Kidney epithelial cell (primary cell): ENCODE measurements at regions not wholly inside any gene's neighbourhood (a gene's known extent, or its start where the extent isn't known, plus 50 kb on each side); places are given as distances from the start of the nearest gene placed in this dataset.
"Not testable (repeated sequence)": the region's sequence is repeated elsewhere in the genome, so short reads cannot be mapped to it uniquely, and the experiment has no call there.

Experiments used
- DNase-seq: peaks from one replicate; pipeline ENCODE4 v3.0.0-alpha.2; 2010; ENCODE audit warnings: low read depth
- H3K27me3 ChIP-seq: 2 replicates; pipeline ENCODE4 v1.6.0; 2011; ENCODE audit warnings: low read length; ENCODE audit not compliant: control insufficient read depth, insufficient read depth
- H3K36me3 ChIP-seq: 2 replicates; pipeline ENCODE4 v1.5.1; 2011; ENCODE audit warnings: low read length; ENCODE audit not compliant: control insufficient read depth, insufficient read depth
- H3K4me3 ChIP-seq: 2 replicates; pipeline ENCODE4 v1.5.1; 2011; ENCODE audit warnings: low read depth, mild to moderate bottlenecking, control low read depth, low read length
- TF ChIP-seq, protein P1 (sequence below): IDR thresholded peaks from 2 replicates; pipeline ENCODE4 v1.5.1; 2011; ENCODE audit warnings: mild to moderate bottlenecking, moderate library complexity, low read length, control low read depth, inconsistent platforms; ENCODE audit not compliant: insufficient read depth, poor library complexity, severe bottlenecking

DNA sequence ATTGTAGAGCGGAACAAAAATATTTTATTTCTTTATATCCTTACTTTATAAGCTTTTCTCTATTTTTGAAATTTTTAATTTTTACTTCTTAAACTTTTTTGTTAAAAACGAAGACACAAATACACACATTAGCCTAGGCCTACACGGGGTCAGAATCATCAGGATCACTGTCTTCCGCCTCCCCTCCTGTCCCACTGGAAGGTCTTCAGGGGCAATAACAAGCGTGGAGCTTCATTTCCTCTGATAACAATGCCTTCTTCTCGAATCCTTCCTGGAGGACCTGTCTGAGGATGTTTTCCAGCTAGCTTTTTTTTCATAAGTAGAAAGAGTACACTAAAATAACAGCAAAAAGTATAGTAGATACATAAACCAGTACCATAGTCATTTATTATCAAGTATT, 77.7 kb upstream of the DGKG start:
- Histone ChIP-seq H3K36me3 (no peaks in the 10 kb centered on the region), H3K4me3 (no peak overlapping the region), H3K27me3 (no peaks in the 10 kb centered on the region)
- TF ChIP-seq, protein P1, sequence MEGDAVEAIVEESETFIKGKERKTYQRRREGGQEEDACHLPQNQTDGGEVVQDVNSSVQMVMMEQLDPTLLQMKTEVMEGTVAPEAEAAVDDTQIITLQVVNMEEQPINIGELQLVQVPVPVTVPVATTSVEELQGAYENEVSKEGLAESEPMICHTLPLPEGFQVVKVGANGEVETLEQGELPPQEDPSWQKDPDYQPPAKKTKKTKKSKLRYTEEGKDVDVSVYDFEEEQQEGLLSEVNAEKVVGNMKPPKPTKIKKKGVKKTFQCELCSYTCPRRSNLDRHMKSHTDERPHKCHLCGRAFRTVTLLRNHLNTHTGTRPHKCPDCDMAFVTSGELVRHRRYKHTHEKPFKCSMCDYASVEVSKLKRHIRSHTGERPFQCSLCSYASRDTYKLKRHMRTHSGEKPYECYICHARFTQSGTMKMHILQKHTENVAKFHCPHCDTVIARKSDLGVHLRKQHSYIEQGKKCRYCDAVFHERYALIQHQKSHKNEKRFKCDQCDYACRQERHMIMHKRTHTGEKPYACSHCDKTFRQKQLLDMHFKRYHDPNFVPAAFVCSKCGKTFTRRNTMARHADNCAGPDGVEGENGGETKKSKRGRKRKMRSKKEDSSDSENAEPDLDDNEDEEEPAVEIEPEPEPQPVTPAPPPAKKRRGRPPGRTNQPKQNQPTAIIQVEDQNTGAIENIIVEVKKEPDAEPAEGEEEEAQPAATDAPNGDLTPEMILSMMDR, result no peak
- no peak for DNase-seq

DNA sequence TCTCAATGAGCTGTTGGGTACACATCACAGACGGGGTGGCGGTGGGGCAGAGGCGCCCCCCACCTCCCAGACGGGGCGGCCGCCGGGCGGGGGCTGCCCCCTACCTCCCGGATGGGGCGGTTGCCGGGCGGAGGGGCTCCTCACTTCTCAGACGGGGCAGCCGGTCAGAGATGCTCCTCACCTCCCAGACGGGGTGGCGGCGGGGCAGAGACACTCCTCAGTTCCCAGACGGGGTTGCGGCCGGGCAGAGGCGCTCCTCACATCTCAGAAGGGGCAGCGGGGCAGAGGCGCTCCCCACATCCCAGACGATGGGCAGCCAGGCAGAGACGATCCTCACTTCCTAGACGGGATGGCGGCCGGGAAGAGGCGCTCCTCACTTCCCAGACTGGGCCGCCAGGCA, 73.3 kb upstream of the DGKG start:
- not testable (repeated sequence) for H3K27me3 ChIP-seq, DNase-seq, H3K4me3 ChIP-seq, H3K36me3 ChIP-seq

DNA sequence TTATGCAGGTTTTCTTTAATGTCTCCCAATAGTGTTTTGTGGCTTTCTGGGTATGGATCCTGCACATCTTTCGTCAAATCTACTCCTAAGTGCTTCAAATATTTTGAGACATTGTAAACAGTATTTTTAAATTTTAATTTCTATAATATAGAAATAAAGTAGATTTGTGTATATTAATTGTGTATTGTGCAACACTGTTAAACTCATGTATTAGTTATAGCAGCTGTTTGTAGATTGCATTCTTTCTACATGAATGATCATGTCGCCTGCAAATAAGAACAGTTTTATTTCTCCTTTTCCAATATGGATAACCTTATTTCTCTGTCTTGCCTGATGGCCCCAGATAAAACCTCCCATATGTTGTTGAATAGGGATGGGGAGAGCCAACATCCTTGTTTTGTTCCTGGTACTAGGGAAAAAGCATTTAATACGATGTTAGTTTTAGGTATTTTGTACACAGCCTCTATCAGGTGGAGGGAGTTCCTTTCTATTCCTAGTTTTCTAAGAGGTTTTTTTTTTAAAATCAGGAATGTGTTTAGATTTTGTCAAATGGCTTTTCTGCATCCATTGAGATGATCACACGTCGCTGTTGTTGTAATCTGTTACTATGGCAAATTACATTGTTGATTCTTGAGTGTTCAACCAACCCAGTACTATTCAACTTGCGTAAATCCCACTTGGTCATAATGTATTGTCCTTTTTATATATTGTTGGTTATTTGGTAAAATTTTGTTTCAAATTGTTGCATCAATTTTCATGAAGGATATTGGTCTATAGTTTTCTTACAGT, 71.1 kb upstream of the DGKG start:
- TF ChIP-seq, protein P1, result no peak

DNA sequence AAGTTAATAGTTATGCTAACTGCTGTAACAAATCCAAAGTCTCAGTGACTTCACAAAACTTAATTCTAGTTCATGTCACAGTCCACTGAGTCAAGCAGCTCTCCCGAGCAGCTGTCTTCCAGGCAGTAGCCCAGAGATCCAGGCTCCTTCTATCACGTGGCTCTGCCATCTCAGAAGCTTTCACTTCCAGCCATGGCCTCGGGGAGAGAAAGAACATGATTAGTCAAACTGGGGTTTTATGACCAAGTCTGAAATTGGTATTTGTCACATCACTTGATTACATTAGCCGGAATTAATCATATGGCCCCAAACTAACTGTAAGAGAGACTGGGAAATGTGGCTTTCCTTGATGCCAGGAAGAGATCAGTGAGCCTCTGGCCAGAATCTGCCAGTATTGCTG, 70.2 kb upstream of the DGKG start:
- no peak overlapping the region for H3K4me3 ChIP-seq
- H3K36me3 ChIP-seq, result no peaks in the 10 kb centered on the region
- TF ChIP-seq, protein P1, result no peak
- no peaks in the 10 kb centered on the region for H3K27me3 ChIP-seq
- DNase-seq, result peak; percentile 56

More for the DNA sequence above, 71.1 kb upstream of the DGKG start:
- DNase-seq, result no peak
- Histone ChIP-seq H3K4me3 (no peak overlapping the region), H3K36me3 (no peaks in the 10 kb centered on the region), H3K27me3 (no peaks in the 10 kb centered on the region)

DNA sequence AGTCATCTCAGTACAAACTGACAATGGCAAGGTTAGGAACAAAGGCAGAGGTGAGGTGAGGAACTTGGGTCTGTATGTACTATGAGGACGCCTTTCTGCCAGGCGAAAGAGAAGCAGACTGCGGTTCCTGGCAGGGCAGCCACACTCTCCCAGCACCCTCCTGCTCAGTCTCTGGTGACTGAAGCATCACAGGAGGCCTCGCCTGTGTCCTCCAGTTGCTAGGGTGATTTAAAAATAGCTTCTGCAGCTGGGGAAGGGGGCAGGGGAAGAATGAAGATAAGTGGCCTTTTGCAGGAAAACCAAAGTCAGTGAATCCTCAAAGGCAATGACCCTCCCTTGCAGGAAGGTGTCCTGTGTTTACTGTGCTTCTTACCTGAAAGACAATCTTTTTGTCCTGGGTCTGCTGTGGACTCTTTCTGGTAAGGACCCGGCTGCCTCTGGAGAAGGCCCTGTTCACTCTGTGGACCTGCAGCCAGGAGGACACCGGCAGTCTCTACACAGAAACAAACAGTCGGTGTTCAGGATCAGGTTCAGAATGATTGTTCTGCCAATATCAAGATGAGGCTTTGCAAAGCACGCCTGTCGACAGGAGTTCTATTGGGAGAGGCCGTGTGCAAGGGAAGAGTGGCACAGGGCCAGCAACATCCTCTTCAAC, 65.7 kb upstream of the DGKG start:
- TF ChIP-seq, protein P1, result no peak
- Histone ChIP-seq H3K27me3 (no peaks in the 10 kb centered on the region), H3K4me3 (no peak overlapping the region), H3K36me3 (no peaks in the 10 kb centered on the region)
- DNase-seq, result no peak

DNA sequence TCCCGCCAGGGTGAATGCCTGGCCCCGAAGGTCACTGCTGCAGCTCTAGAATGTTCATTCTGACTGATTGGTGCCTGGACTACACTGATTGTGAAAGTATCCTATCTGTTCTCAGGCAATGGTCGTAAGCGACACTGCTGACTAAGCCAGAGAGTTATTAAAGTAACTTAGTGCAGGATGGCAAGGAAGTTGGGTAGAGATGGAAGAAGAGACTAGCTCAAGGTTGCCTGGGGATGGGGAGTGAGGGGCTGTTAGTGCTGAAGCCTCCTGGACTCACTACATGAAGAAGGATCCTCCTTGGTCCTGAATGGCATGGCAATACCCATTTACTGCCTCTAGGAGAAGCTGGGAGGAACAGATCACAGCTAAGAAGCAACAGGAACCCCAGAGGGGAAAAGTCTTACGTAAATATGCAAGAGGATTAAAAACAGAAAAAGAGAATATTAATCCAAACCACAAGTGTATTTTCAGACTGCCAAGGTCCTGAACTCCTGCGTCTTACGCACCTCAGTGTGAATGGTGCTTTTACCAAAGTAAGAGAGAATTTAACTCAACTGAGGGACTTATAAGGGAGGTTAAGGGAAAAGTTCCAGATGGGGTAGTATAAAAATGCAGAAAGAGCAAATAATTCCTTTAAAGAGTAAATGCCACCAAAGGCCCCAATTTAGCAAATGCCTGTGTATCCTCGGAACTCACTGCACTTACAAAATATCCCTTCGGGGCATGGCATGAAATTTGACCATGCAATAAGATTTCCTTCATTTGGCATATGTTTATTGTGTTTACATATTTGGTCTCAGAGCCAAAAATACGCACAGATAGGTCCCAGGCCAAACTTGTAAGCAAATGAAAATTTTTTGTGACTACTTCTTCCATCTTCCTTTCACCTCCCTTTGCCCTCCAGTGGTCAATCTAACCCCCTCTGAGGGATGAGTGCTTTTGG, 64.0 kb upstream of the DGKG start:
- TF ChIP-seq, protein P1, result peak; percentile 12
- DNase-seq, result no peak
- Histone ChIP-seq H3K36me3 (no peaks in the 10 kb centered on the region), H3K27me3 (no peaks in the 10 kb centered on the region), H3K4me3 (no peak overlapping the region)
